HG02870 (cell line): ENCODE measurements at regions not wholly inside any gene's neighbourhood (a gene's known extent, or its start where the extent isn't known, plus 50 kb on each side); places are given as distances from the start of the nearest gene placed in this dataset.
"Not testable (repeated sequence)": the region's sequence is repeated elsewhere in the genome, so short reads cannot be mapped to it uniquely, and the experiment has no call there.

Experiments
- ATAC-seq: cut with Tn5 transposase; IDR thresholded peaks from one replicate; pipeline ENCODE4 v1.9.1; 2021; ENCODE audit warnings: mild to moderate bottlenecking, moderate library complexity; ENCODE audit not compliant: unreplicated experiment

- no peak for ATAC-seq
These were observed 52.7 kb downstream of the COL6A6 start for GRCh38 chr3:130569461-130570365.

- ATAC-seq = no peak
These were observed 55.8 kb downstream of the COL6A6 start for GRCh38 chr3:130572769-130573168.

- no peak for ATAC-seq
These were observed 59.6 kb downstream of the COL6A6 start for GRCh38 chr3:130576375-130577266.

GRCh38 chr3:130582457-130583153 lies 65.6 kb downstream of the COL6A6 start:
- peak; percentile 96 for ATAC-seq

GRCh38 chr3:130594749-130595148 lies 77.8 kb downstream of the COL6A6 start:
- not testable (repeated sequence) for ATAC-seq

GRCh38 chr3:130596484-130596883 lies 79.5 kb downstream of the COL6A6 start:
- ATAC-seq = no peak

GRCh38 chr3:130601442-130601971 lies 84.5 kb downstream of the COL6A6 start:
- ATAC-seq = no peak

- no peak for ATAC-seq
These were observed 87.8 kb downstream of the COL6A6 start for GRCh38 chr3:130604806-130605205.

- no peak for ATAC-seq
These were observed 89.4 kb downstream of the COL6A6 start for GRCh38 chr3:130606336-130606735.

GRCh38 chr3:130607553-130608154 lies 90.7 kb downstream of the COL6A6 start:
- no peak for ATAC-seq

- no peak for ATAC-seq
These were observed 92.4 kb downstream of the COL6A6 start for GRCh38 chr3:130609166-130609979.

- no peak for ATAC-seq
These were observed 102.2 kb downstream of the COL6A6 start for GRCh38 chr3:130619196-130619595.

GRCh38 chr3:130621824-130622223 lies 104.8 kb downstream of the COL6A6 start:
- no peak for ATAC-seq

GRCh38 chr3:130626049-130626448 lies 109.1 kb downstream of the COL6A6 start:
- ATAC-seq = no peak

- ATAC-seq = no peak
These were observed 110.3 kb downstream of the COL6A6 start for GRCh38 chr3:130627143-130627855.

- no peak for ATAC-seq
These were observed 110.9 kb downstream of the COL6A6 start for GRCh38 chr3:130627882-130628281.
